ENCODE measurements at regions not wholly inside any gene's neighbourhood (a gene's known extent, or its start where the extent isn't known, plus 50 kb on each side); places are given as distances from the start of the nearest gene placed in this dataset.
"Not testable (repeated sequence)": the region's sequence is repeated elsewhere in the genome, so short reads cannot be mapped to it uniquely, and the experiment has no call there.

DNA sequence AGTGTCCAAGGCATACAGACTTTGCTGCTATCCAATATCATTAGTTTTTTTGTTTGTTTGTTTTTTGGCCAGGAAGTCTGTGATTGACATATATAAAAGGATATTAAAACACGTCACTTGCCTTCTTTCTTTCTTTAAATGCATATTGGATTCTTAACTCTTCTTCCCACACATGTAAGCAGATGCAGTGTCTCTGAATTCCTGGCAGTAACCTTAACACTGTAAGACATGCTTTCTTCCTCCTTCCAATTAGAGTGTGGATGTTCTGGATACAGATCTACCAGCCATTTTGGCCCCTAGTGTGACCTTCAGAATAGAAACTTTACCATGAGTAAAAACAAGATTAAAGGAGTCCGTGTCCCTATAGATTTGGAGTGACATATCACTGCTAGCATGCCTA, 967.4 kb upstream of the PRR20A start:
- no peaks in the 10 kb centered on the region for H3K27me3 ChIP-seq
- 57% methylated on average over 2 of the region's 2 CpGs for WGBS
- no peak overlapping the region for H3K27ac ChIP-seq (replicated peaks in 1 of 4)
- no peak overlapping the region for H3K4me3 ChIP-seq
- no peaks in the 10 kb centered on the region for H3K36me3 ChIP-seq
- DNase-seq (ENCODE audit: extremely low spot score): no peak
- H3K9me3 ChIP-seq: no peaks in the 10 kb centered on the region
- H3K4me1 ChIP-seq: no peaks in the 10 kb centered on the region
- intact Hi-C loops (cut with DNase I): no loop called here
- TF ChIP-seq, protein P1, sequence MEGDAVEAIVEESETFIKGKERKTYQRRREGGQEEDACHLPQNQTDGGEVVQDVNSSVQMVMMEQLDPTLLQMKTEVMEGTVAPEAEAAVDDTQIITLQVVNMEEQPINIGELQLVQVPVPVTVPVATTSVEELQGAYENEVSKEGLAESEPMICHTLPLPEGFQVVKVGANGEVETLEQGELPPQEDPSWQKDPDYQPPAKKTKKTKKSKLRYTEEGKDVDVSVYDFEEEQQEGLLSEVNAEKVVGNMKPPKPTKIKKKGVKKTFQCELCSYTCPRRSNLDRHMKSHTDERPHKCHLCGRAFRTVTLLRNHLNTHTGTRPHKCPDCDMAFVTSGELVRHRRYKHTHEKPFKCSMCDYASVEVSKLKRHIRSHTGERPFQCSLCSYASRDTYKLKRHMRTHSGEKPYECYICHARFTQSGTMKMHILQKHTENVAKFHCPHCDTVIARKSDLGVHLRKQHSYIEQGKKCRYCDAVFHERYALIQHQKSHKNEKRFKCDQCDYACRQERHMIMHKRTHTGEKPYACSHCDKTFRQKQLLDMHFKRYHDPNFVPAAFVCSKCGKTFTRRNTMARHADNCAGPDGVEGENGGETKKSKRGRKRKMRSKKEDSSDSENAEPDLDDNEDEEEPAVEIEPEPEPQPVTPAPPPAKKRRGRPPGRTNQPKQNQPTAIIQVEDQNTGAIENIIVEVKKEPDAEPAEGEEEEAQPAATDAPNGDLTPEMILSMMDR (IDR thresholded peaks at IDR 0.05): no peak
- no peak for TF ChIP-seq POLR2A (IDR thresholded peaks at IDR 0.05; ENCODE audit: low read depth)
- no peak for TF ChIP-seq POLR2AphosphoS5 (IDR thresholded peaks at IDR 0.05)
- TF ChIP-seq EP300 (IDR thresholded peaks at IDR 0.05): no peak

DNA sequence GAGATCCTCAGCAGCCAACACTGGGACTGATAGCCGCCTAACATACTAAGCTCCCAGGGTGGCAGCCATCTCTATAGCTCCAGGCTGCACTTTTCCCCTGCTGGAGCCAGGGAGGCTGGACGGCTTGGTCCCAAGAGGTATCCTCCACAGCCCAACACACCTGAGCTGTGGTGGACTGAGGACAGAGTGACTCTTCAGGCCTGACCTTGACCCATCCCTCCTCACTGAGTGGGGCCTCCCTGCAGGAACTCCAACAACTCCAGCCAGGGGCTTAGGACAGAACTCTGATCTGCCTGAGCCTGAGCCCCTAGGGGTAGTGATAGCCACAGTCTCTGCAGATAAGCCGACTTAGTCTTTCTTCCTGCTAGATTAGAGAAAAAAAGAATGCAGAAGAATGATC, 958.1 kb upstream of the PRR20A start:
- H3K27me3 ChIP-seq: no peaks in the 10 kb centered on the region
- H3K4me1 ChIP-seq: no peaks in the 10 kb centered on the region
- peaks cover 0 to 16% (median 7%) of the 10 kb centered on the region in 4 donors for H3K9me3 ChIP-seq
- intact Hi-C loops (cut with DNase I): no loop called here
- H3K27ac ChIP-seq (replicated peaks in 1 of 4): no peak overlapping the region
- WGBS: 88% methylated on average over 3 of the region's 3 CpGs
- no peak overlapping the region for H3K4me3 ChIP-seq
- DNase-seq (ENCODE audit: extremely low spot score): no peak
- H3K36me3 ChIP-seq: no peaks in the 10 kb centered on the region
- TF ChIP-seq, protein P1 (IDR thresholded peaks at IDR 0.05): no peak
- TF ChIP-seq EP300 (IDR thresholded peaks at IDR 0.05) (no peak), POLR2AphosphoS5 (IDR thresholded peaks at IDR 0.05) (no peak), POLR2A (IDR thresholded peaks at IDR 0.05; ENCODE audit: low read depth) (no peak)

DNA sequence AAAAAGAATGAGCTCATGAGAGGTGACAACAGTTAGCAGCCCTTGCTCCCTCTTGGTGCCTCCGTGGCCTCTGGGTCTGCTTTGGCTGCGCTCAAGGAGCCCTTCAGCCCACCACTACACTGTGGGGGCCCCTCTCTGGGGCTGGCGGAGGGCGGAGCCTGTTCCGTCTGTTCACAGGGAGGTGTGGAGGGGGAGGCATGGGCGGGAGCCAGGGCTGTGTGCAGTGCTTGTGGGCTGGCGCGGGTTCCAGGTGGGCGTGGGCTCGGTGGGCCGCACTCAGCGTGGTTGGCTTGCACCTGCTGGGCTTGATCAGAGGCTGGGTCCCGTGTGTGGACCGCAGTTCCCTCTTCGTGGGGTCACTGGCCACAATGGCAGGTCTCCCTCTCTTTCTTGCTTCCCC, 953.4 kb upstream of the PRR20A start:
- no peak for DNase-seq (ENCODE audit: extremely low spot score)

DNA sequence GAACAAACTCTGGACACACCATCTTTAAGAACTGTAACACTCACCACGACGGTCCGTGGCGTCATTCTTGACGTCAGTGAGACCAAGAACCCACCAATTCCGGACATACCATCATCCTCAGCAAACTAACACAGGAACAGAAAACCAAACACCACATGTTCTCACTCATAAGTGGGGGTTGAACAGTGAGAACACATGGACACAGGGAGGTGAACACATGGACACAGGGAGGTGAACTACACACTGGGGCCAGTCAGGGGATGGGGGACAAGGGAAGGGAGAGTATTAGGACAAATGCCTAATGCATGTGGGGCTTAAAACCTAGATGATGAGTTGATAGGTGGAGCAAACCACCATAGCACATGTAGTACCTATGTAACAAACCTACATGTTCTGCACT, 952.1 kb upstream of the PRR20A start:
- H3K4me1 ChIP-seq; intact Hi-C loops (cut with DNase I); H3K27me3 ChIP-seq; H3K27ac ChIP-seq (replicated peaks in 1 of 4); DNase-seq (ENCODE audit: extremely low spot score); H3K4me3 ChIP-seq; H3K36me3 ChIP-seq: not testable (repeated sequence)
- H3K9me3 ChIP-seq: peaks cover 0 to 12% (median 3%) of the 10 kb centered on the region in 4 donors
- WGBS: 87% methylated on average over 6 of the region's 6 CpGs

More for the DNA sequence above, 953.4 kb upstream of the PRR20A start:
- Histone ChIP-seq H3K27ac (replicated peaks in 1 of 4) (no peak overlapping the region), H3K4me1 (no peaks in the 10 kb centered on the region), H3K9me3 (peaks cover 0 to 12% (median 5%) of the 10 kb centered on the region in 4 donors), H3K4me3 (no peak overlapping the region), H3K27me3 (no peaks in the 10 kb centered on the region), H3K36me3 (no peaks in the 10 kb centered on the region)
- intact Hi-C loops (cut with DNase I): no loop called here
- TF ChIP-seq POLR2AphosphoS5 (IDR thresholded peaks at IDR 0.05): no peak
- TF ChIP-seq, protein P1 (IDR thresholded peaks at IDR 0.05): no peak
- no peak for TF ChIP-seq POLR2A (IDR thresholded peaks at IDR 0.05; ENCODE audit: low read depth)
- no peak for TF ChIP-seq EP300 (IDR thresholded peaks at IDR 0.05)
- WGBS: 87% methylated on average over 5 of the region's 15 CpGs

DNA sequence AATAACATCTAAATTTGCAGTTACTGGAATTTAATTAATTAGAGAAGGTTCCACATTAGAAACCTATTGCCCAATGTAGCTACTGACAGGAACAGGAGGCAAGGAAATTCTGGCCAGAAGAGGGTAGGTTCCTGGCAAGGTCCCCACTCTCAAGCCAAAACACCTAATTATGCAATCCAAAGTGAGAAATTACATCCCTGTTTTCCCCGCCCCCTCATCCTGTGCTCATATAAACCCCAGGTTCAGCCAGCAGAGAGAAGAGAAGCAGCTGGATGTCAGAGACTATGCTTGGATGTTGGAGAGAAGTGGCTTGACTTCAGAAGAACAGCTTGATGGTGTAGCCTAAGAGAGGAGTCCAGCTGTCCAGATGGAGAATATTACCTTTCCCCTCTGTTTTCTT, 951.3 kb upstream of the PRR20A start:
- DNase-seq (ENCODE audit: extremely low spot score): no peak
- Histone ChIP-seq H3K36me3 (no peaks in the 10 kb centered on the region), H3K27me3 (no peaks in the 10 kb centered on the region), H3K4me1 (no peaks in the 10 kb centered on the region), H3K27ac (replicated peaks in 1 of 4) (no peak overlapping the region), H3K9me3 (peaks cover 0 to 12% (median 3%) of the 10 kb centered on the region in 4 donors), H3K4me3 (no peak overlapping the region)
- intact Hi-C loops (cut with DNase I): no loop called here
- TF ChIP-seq POLR2A (IDR thresholded peaks at IDR 0.05; ENCODE audit: low read depth) (no peak), EP300 (IDR thresholded peaks at IDR 0.05) (no peak), POLR2AphosphoS5 (IDR thresholded peaks at IDR 0.05) (no peak)
- TF ChIP-seq, protein P1 (IDR thresholded peaks at IDR 0.05): no peak
- 36% methylated on average over 1 of the region's 1 CpG for WGBS

All from esophagus muscularis mucosa (tissue), 4 donors.